ENCODE measurements at regions not wholly inside any gene's neighbourhood (a gene's known extent, or its start where the extent isn't known, plus 50 kb on each side); places are given as distances from the start of the nearest gene placed in this dataset.

- no peaks in the 10 kb centered on the region for H3K27me3 ChIP-seq (ENCODE audit: insufficient read depth)
Observed at GRCh38 chr5:93151896-93152295, 429.1 kb downstream of the NR2F1-AS1 start.

More at GRCh38 chr5:93151896-93152295, 429.1 kb downstream of the NR2F1-AS1 start:
- no peaks in the 10 kb centered on the region for H3K27me3 Mint-ChIP-seq (ENCODE audit: insufficient read depth, low read depth, poor library complexity)
- no peak overlapping the region for H3K4me3 ChIP-seq
- H2AFZ ChIP-seq = peak overlapping the region; percentile 30; the same call in 1 of the 2 replicates
- H3F3A ChIP-seq (replicated peaks; ENCODE audit: low read depth) = no peaks in the 10 kb centered on the region
- DNase-seq (ENCODE audit: low spot score) (no peak), ATAC-seq (no peak)
- no peaks in the 10 kb centered on the region for H4K20me1 ChIP-seq (replicated peaks; ENCODE audit: insufficient read depth)
- no peak overlapping the region for H3K27ac Mint-ChIP-seq
- H3K4me1 ChIP-seq (ENCODE audit: insufficient read depth) = no peaks in the 10 kb centered on the region
- no peak overlapping the region for H3K4me3 Mint-ChIP-seq
- H3K4me2 ChIP-seq = no peak overlapping the region
- no peaks in the 10 kb centered on the region for H3K79me2 ChIP-seq (replicated peaks; ENCODE audit: insufficient read depth)
- H3K4me1 Mint-ChIP-seq = peaks cover 2% of the 10 kb centered on the region; the same call in 1 of the 3 replicates
- H3K36me3 Mint-ChIP-seq (ENCODE audit: low read depth) = no peaks in the 10 kb centered on the region
- H3K9me2 ChIP-seq (ENCODE audit: insufficient read depth) = no peaks in the 10 kb centered on the region
- no peaks in the 10 kb centered on the region for H3K9me3 Mint-ChIP-seq
- no peak overlapping the region for H3K27ac ChIP-seq (ENCODE audit: low read depth)
- no peaks in the 10 kb centered on the region for H3K36me3 ChIP-seq (ENCODE audit: insufficient read depth)
- no peak for TF ChIP-seq ZNF331 (CRISPR knock-in tag; IDR thresholded peaks at IDR 0.05; ENCODE audit: low read depth)
- no peak for TF ChIP-seq JUNB (IDR thresholded peaks at IDR 0.05; ENCODE audit: unreplicated experiment)
- TF ChIP-seq ETS1 (IDR thresholded peaks at IDR 0.05) = no peak
- no peak for TF ChIP-seq NANOG (IDR thresholded peaks at IDR 0.05; ENCODE audit: borderline replicate concordance)
- TF ChIP-seq EZH2phosphoT487 (IDR thresholded peaks at IDR 0.05; ENCODE audit: unreplicated experiment) = no peak
- no peak for TF ChIP-seq ZNF462 (CRISPR knock-in tag; IDR thresholded peaks at IDR 0.05)
- no peak for TF ChIP-seq ZNF114 (CRISPR knock-in tag; IDR thresholded peaks at IDR 0.05)
- TF ChIP-seq STAT1 (IDR thresholded peaks at IDR 0.05; ENCODE audit: unreplicated experiment) = no peak
- no peak for TF ChIP-seq CREB1 (CRISPR knock-in tag; IDR thresholded peaks at IDR 0.05; ENCODE audit: low read depth)
- no peak for TF ChIP-seq POLR2AphosphoS5 (IDR thresholded peaks at IDR 0.05; ENCODE audit: low read depth)
- TF ChIP-seq EZH2 (IDR thresholded peaks at IDR 0.05; ENCODE audit: low read depth, unreplicated experiment) = no peak
- no peak for TF ChIP-seq CTCF (conservative IDR thresholded peaks at IDR 0.05; ENCODE audit: low read depth in 2 of 2)
- no peak for TF ChIP-seq REST (IDR thresholded peaks at IDR 0.05; ENCODE audit: unreplicated experiment)

Data from GM23338 (cell line).